ENCODE measurements at regions not wholly inside any gene's neighbourhood (a gene's known extent, or its start where the extent isn't known, plus 50 kb on each side); places are given as distances from the start of the nearest gene placed in this dataset.

DNA sequence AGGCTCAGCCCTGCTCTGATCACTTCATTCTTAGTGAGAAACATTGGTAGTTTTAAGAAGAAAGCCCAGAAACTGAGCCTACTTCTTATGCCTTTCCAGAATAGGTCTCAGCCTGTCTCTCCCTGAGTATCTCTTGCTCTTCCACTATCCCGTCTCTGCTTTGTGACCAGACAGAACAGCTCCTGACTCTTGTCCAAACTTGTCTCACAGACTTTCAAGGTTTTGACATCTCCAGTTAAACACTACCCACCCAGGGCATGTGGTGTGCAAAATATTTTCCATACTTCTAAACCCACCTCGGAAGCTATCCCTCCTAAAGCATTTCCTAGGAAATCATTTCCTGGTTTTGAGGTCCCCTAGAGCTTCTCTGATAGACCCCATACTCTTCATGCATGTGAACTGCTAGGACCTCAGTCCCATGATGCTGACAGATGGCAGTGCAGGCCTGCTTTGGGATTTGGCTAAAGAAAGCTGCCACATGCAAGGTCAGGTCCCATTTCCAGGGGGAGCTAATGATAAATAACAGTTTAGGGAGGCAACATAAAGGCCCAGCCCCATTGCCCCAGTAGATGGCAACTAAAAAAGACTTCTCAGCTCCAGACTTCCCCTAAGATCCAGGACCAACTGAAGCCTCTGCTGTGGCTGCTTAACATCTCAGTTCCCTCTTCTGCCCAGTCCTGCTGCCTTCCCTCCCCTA, 211.5 kb downstream of the MED10 start:
- no peak overlapping the region for H3K4me3 Mint-ChIP-seq
- no peaks in the 10 kb centered on the region for H3K36me3 Mint-ChIP-seq
- H3K27me3 Mint-ChIP-seq (ENCODE audit: low read depth in 2 of 2), result no peaks in the 10 kb centered on the region
- H3K9me3 ChIP-seq (ENCODE audit: control insufficient read depth, insufficient read depth, low read length), result no peaks in the 10 kb centered on the region
- no peak overlapping the region for H3K4me3 ChIP-seq (ENCODE audit: low read length)
- DNase-seq (no peak), ATAC-seq (no peak)
- intact Hi-C loops (cut with micrococcal nuclease), result no loop called here
- 84% methylated on average over 2 of the region's 2 CpGs for WGBS (ENCODE audit: insufficient coverage)
- H3K4me1 Mint-ChIP-seq, result no peaks in the 10 kb centered on the region
- no peaks in the 10 kb centered on the region for H3K27me3 ChIP-seq (ENCODE audit: control insufficient read depth, insufficient read depth, low read length)
- TF ChIP-seq, protein P1, sequence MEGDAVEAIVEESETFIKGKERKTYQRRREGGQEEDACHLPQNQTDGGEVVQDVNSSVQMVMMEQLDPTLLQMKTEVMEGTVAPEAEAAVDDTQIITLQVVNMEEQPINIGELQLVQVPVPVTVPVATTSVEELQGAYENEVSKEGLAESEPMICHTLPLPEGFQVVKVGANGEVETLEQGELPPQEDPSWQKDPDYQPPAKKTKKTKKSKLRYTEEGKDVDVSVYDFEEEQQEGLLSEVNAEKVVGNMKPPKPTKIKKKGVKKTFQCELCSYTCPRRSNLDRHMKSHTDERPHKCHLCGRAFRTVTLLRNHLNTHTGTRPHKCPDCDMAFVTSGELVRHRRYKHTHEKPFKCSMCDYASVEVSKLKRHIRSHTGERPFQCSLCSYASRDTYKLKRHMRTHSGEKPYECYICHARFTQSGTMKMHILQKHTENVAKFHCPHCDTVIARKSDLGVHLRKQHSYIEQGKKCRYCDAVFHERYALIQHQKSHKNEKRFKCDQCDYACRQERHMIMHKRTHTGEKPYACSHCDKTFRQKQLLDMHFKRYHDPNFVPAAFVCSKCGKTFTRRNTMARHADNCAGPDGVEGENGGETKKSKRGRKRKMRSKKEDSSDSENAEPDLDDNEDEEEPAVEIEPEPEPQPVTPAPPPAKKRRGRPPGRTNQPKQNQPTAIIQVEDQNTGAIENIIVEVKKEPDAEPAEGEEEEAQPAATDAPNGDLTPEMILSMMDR (IDR thresholded peaks at IDR 0.05), result no peak
- H3K4me1 ChIP-seq (ENCODE audit: control insufficient read depth, insufficient read depth, low read length), result no peaks in the 10 kb centered on the region
- H3K36me3 ChIP-seq (ENCODE audit: control insufficient read depth, insufficient read depth, low read length), result no peaks in the 10 kb centered on the region
- peaks cover 2 to 5% of the 10 kb centered on the region in 2 donors for H3K9me3 Mint-ChIP-seq
- no peak overlapping the region for H3K27ac ChIP-seq (ENCODE audit: low read length)
- no peak overlapping the region for H3K27ac Mint-ChIP-seq

GRCh38 chr5:6163913-6164312, 214.4 kb downstream of the MED10 start:
- H3K27me3 Mint-ChIP-seq (ENCODE audit: low read depth in 2 of 2), result no peaks in the 10 kb centered on the region
- no peaks in the 10 kb centered on the region for H3K9me3 ChIP-seq (ENCODE audit: control insufficient read depth, insufficient read depth, low read length)
- ATAC-seq (no peak), DNase-seq (no peak)
- TF ChIP-seq, protein P1 (IDR thresholded peaks at IDR 0.05), result no peak
- H3K4me3 Mint-ChIP-seq, result no peak overlapping the region
- no peak overlapping the region for H3K4me3 ChIP-seq (ENCODE audit: low read length)
- H3K4me1 ChIP-seq (ENCODE audit: control insufficient read depth, insufficient read depth, low read length), result no peaks in the 10 kb centered on the region
- intact Hi-C loops (cut with micrococcal nuclease), result no loop called here
- no peaks in the 10 kb centered on the region for H3K4me1 Mint-ChIP-seq
- H3K36me3 Mint-ChIP-seq, result no peaks in the 10 kb centered on the region
- H3K9me3 Mint-ChIP-seq, result no peaks in the 10 kb centered on the region
- WGBS (ENCODE audit: insufficient coverage), result 91% methylated on average over 6 of the region's 6 CpGs
- no peaks in the 10 kb centered on the region for H3K27me3 ChIP-seq (ENCODE audit: control insufficient read depth, insufficient read depth, low read length)
- no peak overlapping the region for H3K27ac ChIP-seq (ENCODE audit: low read length)
- H3K36me3 ChIP-seq (ENCODE audit: control insufficient read depth, insufficient read depth, low read length), result no peaks in the 10 kb centered on the region
- no peak overlapping the region for H3K27ac Mint-ChIP-seq

DNA sequence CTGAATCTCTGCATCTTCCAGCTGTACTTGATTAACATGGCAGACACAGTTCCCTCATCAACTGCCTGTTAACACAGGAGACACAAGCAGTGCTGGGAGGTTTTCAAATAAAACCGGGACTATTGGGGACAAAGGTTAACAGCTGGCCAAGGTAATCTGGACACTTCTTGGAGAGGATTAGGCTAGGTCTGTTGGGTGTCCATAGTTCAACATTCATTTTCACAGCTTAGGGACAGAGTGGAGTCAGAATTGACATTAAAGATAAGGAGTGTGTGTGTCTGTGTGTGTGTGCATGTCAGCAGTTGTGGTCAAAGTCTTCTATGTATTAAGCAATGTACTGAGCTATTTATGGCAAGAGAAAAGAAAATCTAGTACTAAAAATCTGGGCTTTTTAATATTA, 216.2 kb downstream of the MED10 start:
- H3K36me3 Mint-ChIP-seq, result no peaks in the 10 kb centered on the region
- no peaks in the 10 kb centered on the region for H3K27me3 ChIP-seq (ENCODE audit: control insufficient read depth, insufficient read depth, low read length)
- intact Hi-C loops (cut with micrococcal nuclease), result no loop called here
- no peaks in the 10 kb centered on the region for H3K4me1 ChIP-seq (ENCODE audit: control insufficient read depth, insufficient read depth, low read length)
- H3K27ac ChIP-seq (ENCODE audit: low read length), result no peak overlapping the region
- no peak overlapping the region for H3K4me3 Mint-ChIP-seq
- no peaks in the 10 kb centered on the region for H3K9me3 ChIP-seq (ENCODE audit: control insufficient read depth, insufficient read depth, low read length)
- H3K9me3 Mint-ChIP-seq, result no peaks in the 10 kb centered on the region
- H3K4me3 ChIP-seq (ENCODE audit: low read length), result no peak overlapping the region
- DNase-seq (no peak), ATAC-seq (no peak)
- 69% methylated on average over 1 of the region's 1 CpG for WGBS (ENCODE audit: insufficient coverage)
- no peaks in the 10 kb centered on the region for H3K27me3 Mint-ChIP-seq (ENCODE audit: low read depth in 2 of 2)
- TF ChIP-seq, protein P1 (IDR thresholded peaks at IDR 0.05), result no peak
- H3K36me3 ChIP-seq (ENCODE audit: control insufficient read depth, insufficient read depth, low read length), result no peaks in the 10 kb centered on the region
- no peaks in the 10 kb centered on the region for H3K4me1 Mint-ChIP-seq
- H3K27ac Mint-ChIP-seq, result no peak overlapping the region

- no peak overlapping the region for H3K27ac Mint-ChIP-seq
- H3K4me1 Mint-ChIP-seq, result no peaks in the 10 kb centered on the region
- no peaks in the 10 kb centered on the region for H3K9me3 Mint-ChIP-seq
- no peaks in the 10 kb centered on the region for H3K4me1 ChIP-seq (ENCODE audit: control insufficient read depth, insufficient read depth, low read length)
- no peak overlapping the region for H3K27ac ChIP-seq (ENCODE audit: low read length)
- no peaks in the 10 kb centered on the region for H3K36me3 Mint-ChIP-seq
- no peaks in the 10 kb centered on the region for H3K9me3 ChIP-seq (ENCODE audit: control insufficient read depth, insufficient read depth, low read length)
- DNase-seq (no peak), ATAC-seq (no peak)
- intact Hi-C loops (cut with micrococcal nuclease), result no loop called here
- no peaks in the 10 kb centered on the region for H3K27me3 Mint-ChIP-seq (ENCODE audit: low read depth in 2 of 2)
- no peak overlapping the region for H3K4me3 Mint-ChIP-seq
- no peak overlapping the region for H3K4me3 ChIP-seq (ENCODE audit: low read length)
- WGBS (ENCODE audit: insufficient coverage), result 77% methylated on average over 6 of the region's 8 CpGs
- TF ChIP-seq, protein P1 (IDR thresholded peaks at IDR 0.05), result no peak
- no peaks in the 10 kb centered on the region for H3K36me3 ChIP-seq (ENCODE audit: control insufficient read depth, insufficient read depth, low read length)
- no peaks in the 10 kb centered on the region for H3K27me3 ChIP-seq (ENCODE audit: control insufficient read depth, insufficient read depth, low read length)
Observed at GRCh38 chr5:6161257-6161656, 217.1 kb downstream of the MED10 start.
